PC-9 (cell line): ENCODE measurements at regions not wholly inside any gene's neighbourhood (a gene's known extent, or its start where the extent isn't known, plus 50 kb on each side); places are given as distances from the start of the nearest gene placed in this dataset.

ENCODE experiments used
- BruUV-seq: library from RNA; stranded (reverse); fragments of 400-500 nt; replicated peaks from 2 replicates; lab custom pipeline; 2021; lab: Mats Ljungman, UMichigan
- CTCF ChIA-PET: fragments of 300-600 bp; sonication (Branson Sonifier 250); formaldehyde crosslinking; loops from one replicate; lab custom pipeline; 2022; ENCODE audit warnings: antibody characterized with exemption; lab: Charles Lee
- POLR2A ChIA-PET: fragments of 300-600 bp; sonication (Branson Sonifier 250); formaldehyde crosslinking; loops from one replicate; lab custom pipeline; 2022; ENCODE audit warnings: antibody characterized with exemption; ENCODE audit not compliant: unreplicated experiment; lab: Charles Lee
- DNase-seq, 2 experiments: peaks; one replicate each; pipeline versions ENCODE4 v3.0.0 to v3.0.0-alpha.2; 2015 to 2022; ENCODE audit warnings: mixed read lengths in 1 of 2
- H2AFZ ChIP-seq: fragments of 200-600 bp; sonication (generic); 2 replicates; pipeline ENCODE4 v1.8.1; 2017; ENCODE audit warnings: antibody characterized with exemption
- H3F3A ChIP-seq: fragments of 200-600 bp; sonication (generic); 2 replicates; pipeline ENCODE4 v1.8.1; 2017; ENCODE audit warnings: antibody characterized with exemption, mild to moderate bottlenecking, low read depth; ENCODE audit not compliant: insufficient read depth
- H3K27ac ChIP-seq: fragments of 200-600 bp; sonication (generic); 2 replicates; pipeline ENCODE4 v1.6.1; 2016; ENCODE audit warnings: mixed run types
- H3K27me3 ChIP-seq: fragments of 200-600 bp; sonication (generic); 2 replicates; pipeline ENCODE4 v1.6.1; 2016; ENCODE audit warnings: low read depth, mixed run types; ENCODE audit not compliant: insufficient read depth
- H3K36me3 ChIP-seq: fragments of 200-600 bp; sonication (generic); 2 replicates; pipeline ENCODE4 v1.6.1; 2016; ENCODE audit warnings: low read depth, mixed run types
- H3K4me1 ChIP-seq: fragments of 200-600 bp; sonication (generic); replicated peaks from 2 replicates; pipeline ENCODE4 v1.6.1; 2016; ENCODE audit warnings: mixed run types; ENCODE audit not compliant: insufficient read depth
- H3K4me2 ChIP-seq: fragments of 200-600 bp; sonication (generic); 2 replicates; pipeline ENCODE4 v1.6.1; 2017; ENCODE audit warnings: mixed run types
- H3K4me3 ChIP-seq: fragments of 200-600 bp; sonication (generic); 2 replicates; pipeline ENCODE4 v1.6.1; 2016; ENCODE audit warnings: mixed run types
- H3K79me2 ChIP-seq: fragments of 200-600 bp; sonication (generic); 2 replicates; pipeline ENCODE4 v1.6.1; 2017; ENCODE audit warnings: low read depth, mixed run types
- H3K9me2 ChIP-seq: fragments of 200-600 bp; sonication (generic); 2 replicates; pipeline ENCODE4 v1.8.1; 2017; ENCODE audit warnings: mild to moderate bottlenecking; ENCODE audit not compliant: insufficient read depth
- H3K9me3 ChIP-seq: fragments of 200-600 bp; sonication (generic); 2 replicates; pipeline ENCODE4 v1.8.1; 2016; ENCODE audit warnings: low read depth; ENCODE audit not compliant: insufficient read depth
- H4K20me1 ChIP-seq: fragments of 200-600 bp; sonication (generic); 2 replicates; pipeline ENCODE4 v1.8.1; 2017; ENCODE audit not compliant: insufficient read depth
- CTCF ChIP-seq: fragments of 200-600 bp; sonication (generic); conservative IDR thresholded peaks from 2 replicates; pipeline ENCODE4 v1.6.1; 2017; ENCODE audit warnings: mixed run types, antibody characterized with exemption, mild to moderate bottlenecking, moderate library complexity
- EZH2 ChIP-seq: fragments of 200-600 bp; sonication (generic); IDR thresholded peaks from 2 replicates; pipeline ENCODE4 v1.8.0; 2017; ENCODE audit warnings: antibody characterized with exemption, low read depth
- intact Hi-C: fragments of 100-400 bp; cut with micrococcal nuclease; formaldehyde crosslinking; loops from one replicate; pipeline ENCODE4 v1.10.0; 2022; ENCODE audit not compliant: unreplicated experiment

DNA sequence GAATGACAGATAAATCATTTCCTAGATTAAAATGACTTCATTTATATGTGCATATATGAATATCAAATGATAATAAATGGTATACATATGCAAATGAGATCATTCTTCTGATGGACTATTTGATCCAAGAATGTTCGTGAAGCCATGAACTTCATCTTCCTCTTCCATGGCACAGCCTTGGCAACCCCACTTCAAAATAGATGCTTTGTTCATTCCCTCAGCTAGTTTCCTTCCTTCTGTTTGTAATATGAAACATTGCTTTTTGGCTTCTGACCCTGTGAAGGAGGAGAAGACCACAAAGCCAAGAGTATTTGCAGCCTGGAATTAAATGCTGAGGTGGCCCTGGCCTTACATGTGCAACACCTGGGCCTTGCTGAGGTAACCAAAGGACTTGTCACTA, 106.8 kb upstream of the LIFR start:
- no peaks in the 10 kb centered on the region for H3K27me3 ChIP-seq
- no peaks in the 10 kb centered on the region for H3K4me1 ChIP-seq
- no TSS peak for BruUV-seq
- H3K36me3 ChIP-seq = no peaks in the 10 kb centered on the region
- H3K79me2 ChIP-seq = no peaks in the 10 kb centered on the region
- H2AFZ ChIP-seq = no peak overlapping the region
- ChIA-PET CTCF (no interaction called here), POLR2A (no interaction called here)
- no peak overlapping the region for H3K27ac ChIP-seq
- H3F3A ChIP-seq = no peaks in the 10 kb centered on the region
- H3K9me2 ChIP-seq = no peaks in the 10 kb centered on the region
- intact Hi-C loops = no loop called here
- no peak for TF ChIP-seq CTCF
- no peak for TF ChIP-seq EZH2
- H4K20me1 ChIP-seq = no peaks in the 10 kb centered on the region
- H3K4me3 ChIP-seq = no peak overlapping the region
- H3K4me2 ChIP-seq = no peak overlapping the region
- no peak for DNase-seq
- H3K9me3 ChIP-seq = no peaks in the 10 kb centered on the region

DNA sequence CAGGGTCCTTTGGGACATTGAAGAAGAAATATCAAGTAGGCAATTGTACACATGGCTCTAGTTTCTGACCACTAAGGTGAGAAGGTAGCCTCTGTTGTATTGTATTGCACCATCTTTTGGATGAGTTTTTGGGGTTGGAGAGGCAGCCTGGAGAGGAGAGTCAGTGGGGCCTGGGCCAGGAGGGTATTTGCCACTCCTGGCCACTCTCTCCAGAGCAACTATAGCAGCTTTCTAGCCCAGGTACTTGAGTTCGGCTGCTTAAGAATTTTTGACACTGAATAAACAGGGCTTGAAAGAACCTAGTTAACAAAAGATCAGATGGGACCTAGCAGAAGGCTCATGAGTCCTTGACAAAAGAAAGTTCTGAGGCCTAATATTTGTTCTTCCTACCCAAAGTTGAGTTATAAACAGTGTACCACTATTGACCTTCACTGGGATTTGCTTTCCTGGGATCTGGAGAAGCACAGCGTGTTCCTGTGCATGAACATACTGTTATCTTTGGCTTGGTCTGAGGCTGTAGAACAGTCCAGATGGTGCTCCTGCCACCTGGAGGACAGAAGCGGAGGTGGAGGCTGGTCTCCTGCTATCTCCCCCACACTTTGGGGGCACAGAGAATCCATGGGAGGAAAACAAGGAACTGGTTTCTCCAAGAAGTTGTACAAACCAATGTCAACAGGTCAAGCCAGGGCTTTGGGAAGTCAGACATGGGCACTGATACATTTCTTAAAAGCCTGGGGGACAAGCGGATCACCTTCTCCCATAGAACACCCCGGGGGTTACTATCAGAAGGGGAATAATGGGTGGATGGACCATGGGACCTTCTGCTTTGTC, 110.4 kb upstream of the LIFR start:
- DNase-seq = peak in 1 of 2 experiments; percentile 52
- Histone ChIP-seq H4K20me1 (no peaks in the 10 kb centered on the region), H3K79me2 (no peaks in the 10 kb centered on the region), H3K9me3 (no peaks in the 10 kb centered on the region), H3K27me3 (no peaks in the 10 kb centered on the region), H3K4me3 (no peak overlapping the region), H3K4me1 (no peaks in the 10 kb centered on the region), H3K4me2 (no peak overlapping the region), H3K27ac (no peak overlapping the region), H3F3A (no peaks in the 10 kb centered on the region), H2AFZ (no peak overlapping the region), H3K36me3 (no peaks in the 10 kb centered on the region), H3K9me2 (no peaks in the 10 kb centered on the region)
- POLR2A ChIA-PET = interaction anchor here (0.6 to 0.7 kb wide), 2 partner anchors 83 to 240 kb away, joined by 3 to 8 read pairs; no protein-coding TSS in a partner anchor
- no TSS peak for BruUV-seq
- TF ChIP-seq CTCF (peak; percentile 79), EZH2 (no peak)
- CTCF ChIA-PET = interaction anchor here (0.6 to 2.3 kb wide), 5 partner anchors 53 to 225 kb away, joined by 3 to 26 read pairs (median 4); no protein-coding TSS in a partner anchor
- intact Hi-C loops = loop anchor here (1.0 to 2.0 kb wide), 4 partner anchors 110 to 256 kb away; no protein-coding TSS in a partner anchor

GRCh38 chr5:38667499-38667776, 111.0 kb upstream of the LIFR start:
- ChIA-PET POLR2A (interaction anchor here (0.6 to 0.7 kb wide), 2 partner anchors 84 to 241 kb away, joined by 3 to 8 read pairs; no protein-coding TSS in a partner anchor), CTCF (interaction anchor here (0.6 to 1.6 kb wide), 3 partner anchors 53 to 226 kb away, joined by 3 to 26 read pairs (median 3); no protein-coding TSS in a partner anchor)
- Histone ChIP-seq H3K4me3 (no peak overlapping the region), H3K9me3 (no peaks in the 10 kb centered on the region), H3K27me3 (no peaks in the 10 kb centered on the region), H4K20me1 (no peaks in the 10 kb centered on the region), H3K9me2 (no peaks in the 10 kb centered on the region), H3K36me3 (no peaks in the 10 kb centered on the region), H3K27ac (no peak overlapping the region), H3F3A (0 out of 2 replicates have a peak, but pooled peaks cover under 1% of the 10 kb centered on the region), H3K4me2 (no peak overlapping the region), H2AFZ (no peak overlapping the region), H3K79me2 (no peaks in the 10 kb centered on the region), H3K4me1 (0 out of 2 replicates have a peak, but pooled peaks cover 5% of the 10 kb centered on the region)
- no peak for DNase-seq
- BruUV-seq = no TSS peak
- intact Hi-C loops = loop anchor here (1.0 to 2.0 kb wide), 4 partner anchors 110 to 255 kb away; no protein-coding TSS in a partner anchor
- TF ChIP-seq EZH2 = no peak
- TF ChIP-seq CTCF = no peak
